DMS153 (cell line): ENCODE measurements at regions not wholly inside any gene's neighbourhood (a gene's known extent, or its start where the extent isn't known, plus 50 kb on each side); places are given as distances from the start of the nearest gene placed in this dataset.
"Not testable (repeated sequence)": the region's sequence is repeated elsewhere in the genome, so short reads cannot be mapped to it uniquely, and the experiment has no call there.

Experiments used
- DNase-seq: peaks from one replicate; lab custom pipeline; 2025; lab: John Stamatoyannopoulos, UW

DNA sequence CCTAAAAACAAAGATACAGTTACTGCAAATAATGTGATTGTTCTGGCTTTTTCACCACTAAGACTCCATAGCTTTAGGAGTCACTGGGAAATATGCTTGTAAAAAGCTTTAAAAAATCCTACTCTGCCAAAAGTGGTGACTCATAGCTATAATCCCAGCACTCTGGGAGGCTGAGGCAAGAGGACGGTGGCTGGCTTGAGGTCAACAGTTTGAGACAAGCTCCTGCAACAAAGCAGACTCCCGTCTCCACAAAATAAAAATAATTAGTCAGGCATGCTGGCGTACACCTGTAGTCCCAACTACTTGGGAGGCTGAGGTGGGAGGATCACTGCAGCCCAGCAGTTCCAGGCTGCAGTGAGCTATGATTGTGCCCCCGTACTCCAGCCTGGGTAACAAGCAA is 406.4 kb downstream of the HTR1A start:
- no peak for DNase-seq

- no peak for DNase-seq
These were observed 408.1 kb downstream of the HTR1A start for GRCh38 chr5:63554191-63554590.

DNA sequence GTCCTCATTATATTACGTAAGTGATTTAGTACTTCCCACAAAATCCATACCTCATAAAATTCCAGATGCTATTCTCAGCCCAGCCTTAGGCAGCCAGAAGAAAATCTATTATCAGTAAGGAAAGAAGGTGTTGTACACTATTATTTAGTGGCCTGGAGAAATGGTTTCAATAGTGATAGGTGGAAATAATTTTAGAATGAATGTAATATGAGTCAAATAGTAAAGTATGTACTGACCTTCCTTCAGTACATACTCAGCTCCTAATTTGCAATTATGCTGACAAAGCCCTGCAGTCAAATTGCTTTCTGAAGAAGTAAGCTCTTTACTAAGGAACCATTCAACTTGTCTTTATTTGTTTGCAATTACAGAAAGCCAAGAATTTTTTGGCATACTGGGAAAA is 409.2 kb downstream of the HTR1A start:
- DNase-seq = no peak

GRCh38 chr5:63535840-63536602 is 426.2 kb downstream of the HTR1A start:
- no peak for DNase-seq

GRCh38 chr5:63524281-63524680 is 438.0 kb downstream of the HTR1A start:
- no peak for DNase-seq

- DNase-seq = no peak
These were observed 446.2 kb downstream of the HTR1A start for GRCh38 chr5:63516006-63516405.

DNA sequence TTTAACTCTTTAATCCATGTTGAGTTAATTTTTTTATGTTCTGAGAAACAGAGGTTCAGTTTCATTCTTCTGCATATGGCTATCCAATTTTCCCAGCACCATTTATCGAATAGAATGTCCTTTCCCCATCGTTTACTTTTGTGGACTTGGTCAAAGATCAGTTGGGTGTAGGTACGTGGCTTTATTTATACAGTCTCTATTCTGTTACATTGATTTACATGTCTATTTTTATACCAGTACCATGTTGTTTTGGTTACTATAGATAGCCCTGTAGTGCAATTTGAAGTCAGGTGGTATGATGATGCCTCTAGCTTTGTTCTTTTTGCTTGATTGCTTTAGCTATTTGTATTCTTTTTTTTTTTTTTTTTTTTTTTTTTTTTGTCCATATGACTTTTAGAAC is 462.0 kb downstream of the HTR1A start:
- no peak for DNase-seq

- no peak for DNase-seq
These were observed 467.0 kb downstream of the HTR1A start for GRCh38 chr5:63495225-63495624.

DNA sequence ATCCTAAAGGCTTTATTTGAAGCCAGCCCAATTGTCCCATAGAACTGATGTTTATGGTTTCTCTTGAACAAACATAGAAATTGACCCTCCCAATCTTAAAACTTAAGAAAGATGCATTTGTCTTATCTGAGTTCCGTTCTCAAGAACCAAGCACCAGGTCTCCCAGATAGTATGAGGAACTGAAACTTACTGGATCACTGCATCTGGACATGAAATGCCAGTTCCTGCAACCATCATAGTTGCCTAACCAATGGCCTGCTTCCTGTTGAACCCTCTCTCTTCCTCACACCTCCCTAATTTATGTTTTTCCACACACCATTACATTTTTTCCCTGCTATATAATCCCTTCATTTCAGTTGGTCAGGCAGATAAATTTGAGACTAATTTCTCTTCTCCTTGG is 478.9 kb downstream of the HTR1A start:
- no peak for DNase-seq

- DNase-seq = no peak
These were observed 488.8 kb downstream of the HTR1A start for GRCh38 chr5:63473335-63473967.

- no peak for DNase-seq
These were observed 506.0 kb downstream of the HTR1A start for GRCh38 chr5:63456279-63456678.

DNA sequence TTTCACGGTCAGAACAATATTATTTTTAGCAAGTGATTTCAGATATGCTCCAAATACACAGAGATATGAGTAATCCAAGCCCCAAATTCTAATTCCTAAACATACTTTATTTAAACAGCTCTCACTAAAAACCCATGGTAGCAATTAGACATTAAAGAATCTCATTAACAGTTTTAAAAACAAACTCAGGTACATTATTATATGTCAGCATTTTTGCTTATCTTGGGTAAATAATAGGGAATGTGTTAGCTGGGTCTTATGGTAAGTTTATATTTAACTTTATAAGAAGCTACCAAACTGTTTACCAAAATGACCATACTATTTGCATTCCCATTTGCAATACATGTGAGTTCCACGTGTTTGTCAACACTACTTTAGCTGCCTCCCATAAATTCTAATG is 511.1 kb downstream of the HTR1A start:
- DNase-seq = no peak

- DNase-seq = peak; percentile 9
These were observed 522.7 kb downstream of the HTR1A start for GRCh38 chr5:63439537-63439936.

GRCh38 chr5:63409737-63410136 is 552.5 kb downstream of the HTR1A start:
- DNase-seq = no peak

DNA sequence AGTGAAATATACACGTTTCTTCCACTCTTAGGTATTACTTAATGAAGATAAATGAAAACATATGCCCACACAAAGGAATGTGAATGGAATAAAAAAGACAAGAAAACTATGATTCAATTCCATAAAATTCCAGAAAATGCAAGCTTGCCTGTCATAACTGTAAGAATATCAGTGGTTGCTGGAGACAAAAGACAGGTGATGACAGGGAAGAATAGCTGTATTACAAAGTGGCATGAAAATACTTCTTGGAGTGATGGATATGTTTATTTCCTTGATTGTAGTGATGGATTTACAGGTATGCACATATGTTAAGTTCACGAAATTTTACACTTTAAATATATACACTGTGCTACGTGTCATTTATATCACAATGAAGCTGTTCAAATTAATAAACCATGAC is 553.3 kb downstream of the HTR1A start:
- DNase-seq = no peak

DNA sequence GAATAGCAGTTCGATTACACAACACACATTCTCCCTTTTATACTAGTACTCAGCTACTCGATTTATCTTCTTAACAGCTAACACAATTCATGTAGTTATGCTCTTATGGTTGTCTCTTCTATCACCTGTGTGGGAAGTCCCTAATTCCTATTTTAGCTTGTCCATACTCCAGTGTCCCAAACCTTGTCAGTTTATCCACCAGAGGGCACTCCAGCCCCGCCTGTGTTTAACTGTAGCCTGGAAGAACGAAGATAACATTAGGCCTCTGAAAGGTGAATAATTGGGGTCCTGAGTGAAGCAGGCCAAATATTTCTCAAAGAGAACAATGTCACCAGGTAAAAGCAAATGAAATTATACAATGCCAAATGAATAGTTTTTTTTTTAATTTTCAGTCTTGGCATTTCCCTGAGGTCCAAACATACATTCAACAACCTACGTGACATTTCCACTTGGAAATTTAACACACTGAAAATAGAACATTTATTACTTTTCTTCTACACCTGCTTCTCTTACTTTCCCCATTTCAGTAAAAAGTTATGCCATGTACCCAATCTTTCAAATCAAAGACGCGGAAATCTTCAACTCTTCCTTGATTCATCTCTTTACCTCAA is 560.7 kb downstream of the HTR1A start:
- peak; percentile 19 for DNase-seq

- peak; percentile 1 for DNase-seq
These were observed 562.2 kb downstream of the HTR1A start for GRCh38 chr5:63400079-63400478.

DNA sequence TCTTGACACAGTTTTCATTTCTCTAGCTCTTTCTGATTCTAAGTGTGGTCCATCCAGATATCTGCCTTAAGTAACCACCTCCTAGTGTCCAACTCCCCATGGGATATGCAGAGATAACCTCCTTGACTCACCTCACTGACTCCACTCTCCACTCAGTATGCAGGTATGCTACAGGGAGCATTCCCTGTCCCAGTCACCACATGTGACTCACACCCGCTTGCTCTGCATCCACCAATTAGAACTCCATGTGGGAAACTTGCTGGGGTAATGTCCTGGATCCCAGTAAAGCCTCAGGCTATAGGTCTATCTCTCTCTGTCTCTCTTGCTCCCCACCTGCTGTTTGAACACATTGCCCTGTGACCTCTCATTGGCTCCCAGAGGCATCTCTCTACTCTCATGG is 563.9 kb downstream of the HTR1A start:
- no peak for DNase-seq

GRCh38 chr5:63388188-63388587 is 574.1 kb downstream of the HTR1A start:
- not testable (repeated sequence) for DNase-seq

DNA sequence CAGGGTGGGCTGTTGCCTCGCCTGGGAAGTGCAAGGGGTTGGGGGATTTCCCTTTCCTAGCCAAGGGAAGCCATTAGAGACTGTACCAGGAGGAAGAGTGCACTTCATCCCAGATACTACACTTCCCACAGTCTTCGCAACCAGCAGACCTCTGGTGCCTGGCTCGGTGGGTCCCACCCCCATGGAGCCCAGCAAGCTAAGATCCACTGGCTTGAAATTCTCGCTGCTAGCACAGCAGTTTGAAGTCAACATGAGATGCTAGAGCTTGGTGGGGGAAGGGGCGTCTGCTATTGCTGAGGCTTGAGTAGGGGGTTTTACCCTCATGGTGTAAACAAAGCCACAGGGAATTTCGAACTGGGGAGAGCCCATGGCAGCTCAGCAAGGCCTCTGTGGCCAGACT is 586.4 kb downstream of the HTR1A start:
- no peak for DNase-seq

DNA sequence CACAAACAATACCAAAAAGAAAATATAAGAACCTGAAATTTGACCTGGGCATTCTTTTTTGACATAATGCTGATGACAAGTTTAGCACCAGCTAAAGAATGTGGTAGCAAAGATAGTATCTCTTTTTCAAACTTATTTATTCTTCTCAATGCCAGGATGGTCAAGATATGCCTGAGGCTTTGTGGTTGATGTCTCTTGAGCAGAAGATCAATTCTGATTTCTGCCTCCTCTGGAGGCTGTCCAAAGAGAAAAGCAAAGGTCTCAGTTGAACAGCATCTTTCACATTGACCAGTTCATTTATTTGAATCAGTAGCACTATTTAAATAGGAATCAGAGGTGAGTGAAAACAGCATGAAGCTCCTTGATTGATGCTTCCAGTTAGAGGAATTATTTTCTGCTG is 588.2 kb downstream of the HTR1A start:
- no peak for DNase-seq

- DNase-seq = no peak
These were observed 611.1 kb downstream of the HTR1A start for GRCh38 chr5:63351164-63351563.

DNA sequence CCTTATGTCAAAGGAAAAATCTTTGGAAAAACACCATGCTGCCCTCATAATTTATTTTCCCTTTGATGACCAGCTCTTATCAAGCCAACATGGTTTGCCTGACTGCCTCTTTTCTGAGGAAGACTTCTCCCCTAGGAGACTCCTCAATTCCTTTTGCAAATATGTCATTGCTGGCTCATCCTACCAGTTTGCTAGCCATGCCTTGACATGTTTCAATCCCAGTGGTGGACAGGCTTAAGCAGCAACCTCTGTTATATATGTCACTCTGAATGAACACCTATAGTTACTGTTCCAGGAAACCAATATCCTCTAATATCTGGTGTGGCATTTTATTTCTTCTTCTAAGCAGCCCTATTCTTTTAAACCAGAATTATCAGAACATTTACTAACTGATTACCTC is 615.8 kb downstream of the HTR1A start:
- no peak for DNase-seq
